Thoracic aorta (tissue), 2 donors: ENCODE measurements at regions not wholly inside any gene's neighbourhood (a gene's known extent, or its start where the extent isn't known, plus 50 kb on each side); places are given as distances from the start of the nearest gene placed in this dataset.

ENCODE experiments used
- ATAC-seq: fragments of 150-250 bp; one replicate; pipeline ENCODE4 v1.8.0; 2017; ENCODE audit warnings: low read depth; ENCODE audit not compliant: insufficient number of reproducible peaks, low FRiP score
- DNase-seq: peaks from one replicate; pipeline ENCODE4 v3.0.0-alpha.2; 2020; ENCODE audit warnings: low spot score
- H3K27ac ChIP-seq, 2 donors: fragments of 200-600 bp; sonication (generic); 1 replicate in 1 of 2; 2 replicates in 1 of 2; pipeline ENCODE4 v1.5.1; 2016; ENCODE audit warnings: mild to moderate bottlenecking in 2 of 2, moderate library complexity in 2 of 2
- H3K27me3 ChIP-seq: fragments of 200-600 bp; sonication (generic); replicated peaks from 2 replicates; pipeline ENCODE4 v1.6.0; 2016; ENCODE audit warnings: mild to moderate bottlenecking; ENCODE audit not compliant: insufficient read depth
- H3K36me3 ChIP-seq: fragments of 200-600 bp; sonication (generic); one replicate; pipeline ENCODE4 v1.5.1; 2016
- H3K4me1 ChIP-seq, 2 donors: fragments of 200-600 bp; sonication (generic); 1 replicate in 1 of 2; 2 replicates in 1 of 2; pipeline versions ENCODE4 v1.5.1 to v1.6.0; 2016; ENCODE audit warnings: low read depth in 2 of 2, mild to moderate bottlenecking in 1 of 2; ENCODE audit not compliant: control insufficient read depth in 1 of 2
- H3K4me3 ChIP-seq: fragments of 200-600 bp; sonication (generic); 2 replicates; pipeline ENCODE4 v1.5.1; 2016; ENCODE audit warnings: mild to moderate bottlenecking
- H3K9me3 ChIP-seq: fragments of 200-600 bp; sonication (generic); 2 replicates; pipeline ENCODE4 v1.5.1; 2016
- CTCF ChIP-seq: fragments of 200-600 bp; sonication (generic); IDR thresholded peaks from one replicate; pipeline ENCODE4 v1.5.1; 2019; ENCODE audit warnings: antibody characterized with exemption

GRCh38 chr5:152255411-152255810 lies 149.7 kb downstream of the NMUR2 start:
- TF ChIP-seq CTCF: no peak

GRCh38 chr5:152247850-152248385 lies 157.2 kb downstream of the NMUR2 start:
- ATAC-seq: no peak
- TF ChIP-seq CTCF: no peak
- Histone ChIP-seq H3K4me1 (no peaks in the 10 kb centered on the region), H3K27ac (no peak overlapping the region), H3K4me3 (no peak overlapping the region), H3K9me3 (no peaks in the 10 kb centered on the region), H3K27me3 (no peaks in the 10 kb centered on the region), H3K36me3 (no peaks in the 10 kb centered on the region)
- no peak for DNase-seq

More at GRCh38 chr5:152255411-152255810, 149.7 kb downstream of the NMUR2 start:
- Histone ChIP-seq H3K27me3 (no peaks in the 10 kb centered on the region), H3K4me3 (no peak overlapping the region), H3K4me1 (peaks cover 0 to 11% of the 10 kb centered on the region in 2 donors), H3K9me3 (no peaks in the 10 kb centered on the region), H3K36me3 (no peaks in the 10 kb centered on the region), H3K27ac (no peak overlapping the region)
- no peak for DNase-seq
- ATAC-seq: no peak

GRCh38 chr5:152246401-152246800 lies 158.7 kb downstream of the NMUR2 start:
- H3K36me3 ChIP-seq: no peaks in the 10 kb centered on the region
- no peak for TF ChIP-seq CTCF

GRCh38 chr5:152237531-152237930 lies 167.5 kb downstream of the NMUR2 start:
- Histone ChIP-seq H3K27me3 (no peaks in the 10 kb centered on the region), H3K27ac (no peak overlapping the region), H3K4me3 (no peak overlapping the region), H3K36me3 (no peaks in the 10 kb centered on the region), H3K9me3 (no peaks in the 10 kb centered on the region), H3K4me1 (no peaks in the 10 kb centered on the region)
- ATAC-seq (no peak), DNase-seq (no peak)
- TF ChIP-seq CTCF: no peak

More at GRCh38 chr5:152246401-152246800, 158.7 kb downstream of the NMUR2 start:
- no peak for DNase-seq
- Histone ChIP-seq H3K27me3 (no peaks in the 10 kb centered on the region), H3K9me3 (no peaks in the 10 kb centered on the region), H3K4me3 (no peak overlapping the region), H3K4me1 (no peaks in the 10 kb centered on the region), H3K27ac (no peak overlapping the region)
- ATAC-seq: no peak

GRCh38 chr5:152226191-152226590 lies 178.9 kb downstream of the NMUR2 start:
- Histone ChIP-seq H3K9me3 (no peaks in the 10 kb centered on the region), H3K4me3 (no peak overlapping the region), H3K36me3 (no peaks in the 10 kb centered on the region), H3K4me1 (peaks cover 9 to 31% of the 10 kb centered on the region in 2 donors), H3K27me3 (no peaks in the 10 kb centered on the region), H3K27ac (no peak overlapping the region)
- TF ChIP-seq CTCF: no peak
- DNase-seq (no peak), ATAC-seq (no peak)
